WTC11 (cell line): ENCODE measurements at regions not wholly inside any gene's neighbourhood (a gene's known extent, or its start where the extent isn't known, plus 50 kb on each side); places are given as distances from the start of the nearest gene placed in this dataset.

Experiments used
- ATAC-seq: fragments of 200-7000 bp; cut with Tn5 transposase; 2 replicates; pipeline ENCODE4 v1.10.0; 2021; ENCODE audit warnings: mild to moderate bottlenecking, moderate library complexity
- CTCF ChIA-PET: fragments of 300-600 bp; sonication (Branson Sonifier 250); formaldehyde crosslinking; loops from one replicate; lab custom pipeline; 2021; ENCODE audit warnings: antibody characterized with exemption; lab: Charles Lee
- POLR2A ChIA-PET: fragments of 350-600 bp; sonication (Branson Sonifier 250); formaldehyde crosslinking; loops from one replicate; lab custom pipeline; 2021; ENCODE audit warnings: antibody characterized with exemption; lab: Charles Lee
- DNase-seq: peaks from one replicate; pipeline ENCODE4 v3.0.0; 2021; ENCODE audit warnings: low spot score
- H3K27ac Mint-ChIP-seq: 2 replicates; pipeline ENCODE4 v1.8.0; 2021; ENCODE audit warnings: mixed read lengths
- H3K27me3 Mint-ChIP-seq: 2 replicates; pipeline ENCODE4 v1.8.0; 2021; ENCODE audit warnings: low read depth, mild to moderate bottlenecking, moderate library complexity, mixed read lengths
- H3K36me3 Mint-ChIP-seq: 2 replicates; pipeline ENCODE4 v1.8.0; 2021; ENCODE audit warnings: mixed read lengths
- H3K4me1 Mint-ChIP-seq: 2 replicates; pipeline ENCODE4 v1.8.0; 2022; ENCODE audit warnings: mixed read lengths
- H3K4me3 Mint-ChIP-seq: 2 replicates; pipeline ENCODE4 v1.8.0; 2021; ENCODE audit warnings: mild to moderate bottlenecking, moderate library complexity, mixed read lengths
- H3K9me3 Mint-ChIP-seq: 2 replicates; pipeline ENCODE4 v1.8.0; 2021; ENCODE audit warnings: mixed read lengths
- ATF1 ChIP-seq: sonication (generic); formaldehyde crosslinking; IDR thresholded peaks from 2 replicates; pipeline ENCODE4 v1.8.1; 2023; ENCODE audit warnings: mild to moderate bottlenecking, moderate library complexity, missing genetic modification reagents
- CBFB ChIP-seq: sonication (generic); formaldehyde crosslinking; IDR thresholded peaks from 2 replicates; pipeline ENCODE4 v1.8.1; 2022; ENCODE audit warnings: mild to moderate bottlenecking, low read depth, missing genetic modification reagents
- CTCF ChIP-seq: fragments of 200-600 bp; IDR thresholded peaks from 2 replicates; pipeline ENCODE4 v1.8.0; 2022; ENCODE audit warnings: antibody characterized with exemption
- ELF4 ChIP-seq: sonication (generic); formaldehyde crosslinking; IDR thresholded peaks from 2 replicates; pipeline ENCODE4 v1.8.1; 2022; ENCODE audit warnings: low read depth, mild to moderate bottlenecking, moderate library complexity, missing genetic modification reagents
- FOXJ3 ChIP-seq: sonication (generic); formaldehyde crosslinking; IDR thresholded peaks from 2 replicates; pipeline ENCODE4 v1.9.0; 2021; ENCODE audit warnings: missing genetic modification reagents, mild to moderate bottlenecking, borderline replicate concordance
- FOXK1 ChIP-seq: sonication (generic); formaldehyde crosslinking; IDR thresholded peaks from 2 replicates; pipeline ENCODE4 v1.8.0; 2022; ENCODE audit warnings: mild to moderate bottlenecking, moderate library complexity, missing genetic modification reagents
- GRHL2 ChIP-seq: fragments of 250-450 bp; sonication (Bioruptor Pico); IDR thresholded peaks from 2 replicates; pipeline ENCODE4 v1.8.0; 2022; ENCODE audit warnings: mild to moderate bottlenecking, moderate library complexity; ENCODE audit not compliant: insufficient replicate concordance, severe bottlenecking
- MXD4 ChIP-seq: fragments of 250-450 bp; sonication (Bioruptor Pico); IDR thresholded peaks from 2 replicates; pipeline ENCODE4 v1.8.0; 2021; ENCODE audit warnings: mild to moderate bottlenecking, moderate library complexity, borderline replicate concordance
- NFYB ChIP-seq: sonication (generic); formaldehyde crosslinking; conservative IDR thresholded peaks from 2 replicates; pipeline ENCODE4 v1.8.0; 2022; ENCODE audit warnings: low read depth, missing genetic modification reagents
- RELA ChIP-seq: sonication (generic); formaldehyde crosslinking; IDR thresholded peaks from 2 replicates; pipeline ENCODE4 v1.8.1; 2022; ENCODE audit warnings: missing genetic modification reagents, mild to moderate bottlenecking, borderline replicate concordance
- SMAD4 ChIP-seq: sonication (generic); formaldehyde crosslinking; IDR thresholded peaks from 2 replicates; pipeline ENCODE4 v1.8.0; 2022; ENCODE audit warnings: mild to moderate bottlenecking, missing genetic modification reagents
- STAT6 ChIP-seq: sonication (generic); formaldehyde crosslinking; conservative IDR thresholded peaks from 2 replicates; pipeline ENCODE4 v1.8.1; 2023; ENCODE audit warnings: mild to moderate bottlenecking, low read depth, missing genetic modification reagents, moderate library complexity
- TEAD4 ChIP-seq: sonication (generic); formaldehyde crosslinking; IDR thresholded peaks from 2 replicates; pipeline ENCODE4 v1.8.0; 2022; ENCODE audit warnings: mild to moderate bottlenecking, missing genetic modification reagents
- USF1 ChIP-seq: sonication (generic); formaldehyde crosslinking; IDR thresholded peaks from 2 replicates; pipeline ENCODE4 v1.8.0; 2022; ENCODE audit warnings: mild to moderate bottlenecking, missing genetic modification reagents
- ZBTB43 ChIP-seq: sonication (generic); formaldehyde crosslinking; IDR thresholded peaks from 2 replicates; pipeline ENCODE4 v1.8.1; 2023; ENCODE audit warnings: mild to moderate bottlenecking, missing genetic modification reagents
- ZNF138 ChIP-seq: sonication (generic); formaldehyde crosslinking; conservative IDR thresholded peaks from 2 replicates; pipeline ENCODE4 v1.8.1; 2022; ENCODE audit warnings: mild to moderate bottlenecking, moderate library complexity, missing genetic modification reagents
- ZNF263 ChIP-seq: sonication (generic); formaldehyde crosslinking; IDR thresholded peaks from 2 replicates; pipeline ENCODE4 v1.8.1; 2022; ENCODE audit warnings: low read depth, mild to moderate bottlenecking, moderate library complexity, missing genetic modification reagents
- ZNF423 ChIP-seq: fragments of 250-450 bp; sonication (Bioruptor Pico); IDR thresholded peaks from 2 replicates; pipeline ENCODE4 v2.1.2; 2022; ENCODE audit warnings: mild to moderate bottlenecking, moderate library complexity
- TF ChIP-seq, protein P1 (sequence below): sonication (generic); formaldehyde crosslinking; IDR thresholded peaks from 2 replicates; pipeline ENCODE4 v1.8.1; 2023; ENCODE audit warnings: mild to moderate bottlenecking, missing genetic modification reagents
- TF ChIP-seq, protein P2 (sequence below): sonication (generic); formaldehyde crosslinking; IDR thresholded peaks from 2 replicates; pipeline ENCODE4 v1.8.0; 2023; ENCODE audit warnings: missing genetic modification reagents
- TF ChIP-seq, protein P3 (sequence below): fragments of 250-450 bp; sonication (Bioruptor Pico); IDR thresholded peaks from 2 replicates; pipeline ENCODE4 v1.9.0; 2021; ENCODE audit warnings: mild to moderate bottlenecking

- peaks cover 8% of the 10 kb centered on the region for H3K9me3 Mint-ChIP-seq
- 0 out of 2 replicates have a peak, but pooled peaks cover 1% of the 10 kb centered on the region for H3K27me3 Mint-ChIP-seq
- 0 out of 2 replicates have a peak, but pooled peaks have one; percentile 17 for TF ChIP-seq CTCF
- TF ChIP-seq FOXK1, result no peak
- TF ChIP-seq, all 79 proteins: peak for 1
- Mint-ChIP-seq H3K4me1 (no peaks in the 10 kb centered on the region), H3K27ac (no peak overlapping the region), H3K36me3 (no peaks in the 10 kb centered on the region), H3K4me3 (no peak overlapping the region)
- DNase-seq, result no peak
- ChIA-PET CTCF (interaction anchor here (0.6 to 2.6 kb wide), 4 partner anchors 15 to 335 kb away, joined by 3 to 11 read pairs (median 5); partner anchors contain the start of gene GPX8), POLR2A (no interaction called here)
- ATAC-seq, result no peak
These were observed 133.4 kb downstream of the ESM1 start for GRCh38 chr5:54852007-54852406.

- CTCF ChIA-PET, result interaction anchor here (1.5 to 2.6 kb wide), 2 partner anchors 16 to 334 kb away, joined by 6 to 11 read pairs; no protein-coding TSS in a partner anchor
- TF ChIP-seq SMAD4 (CRISPR knock-in tag) (no peak), MXD4 (CRISPR knock-in tag) (no peak), ELF4 (CRISPR knock-in tag) (no peak), USF1 (no peak), STAT6 (CRISPR knock-in tag) (no peak), TEAD4 (no peak), ZNF263 (no peak), FOXJ3 (CRISPR knock-in tag) (no peak), CTCF (no peak), CBFB (no peak), GRHL2 (CRISPR knock-in tag) (no peak)
- POLR2A ChIA-PET, result no interaction called here
These were observed 133.9 kb downstream of the ESM1 start for GRCh38 chr5:54851449-54851848.

DNA sequence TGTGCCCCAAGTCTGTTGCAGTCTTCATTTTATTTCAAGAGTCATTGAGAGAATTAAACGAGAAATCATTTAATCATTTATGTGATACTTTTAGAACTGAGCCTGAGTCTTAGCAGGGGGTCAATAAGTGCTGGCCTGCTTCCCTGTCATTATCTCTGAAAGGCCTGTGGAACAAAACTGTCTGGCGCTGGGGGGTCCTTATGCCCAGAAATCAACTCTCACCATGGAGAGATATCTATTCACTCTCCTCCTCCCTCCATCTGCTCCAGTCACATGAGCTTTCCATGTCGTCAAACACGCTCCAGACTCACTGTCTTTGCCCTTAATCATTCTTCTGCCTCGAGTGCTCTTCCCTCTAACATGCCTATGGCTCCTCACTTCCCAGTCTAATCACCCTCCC, 136.8 kb downstream of the ESM1 start:
- no peaks in the 10 kb centered on the region for H3K9me3 Mint-ChIP-seq
- ATAC-seq, result no peak
- H3K27me3 Mint-ChIP-seq, result no peaks in the 10 kb centered on the region
- no peaks in the 10 kb centered on the region for H3K36me3 Mint-ChIP-seq
- POLR2A ChIA-PET, result no interaction called here
- DNase-seq, result no peak
- CTCF ChIA-PET, result interaction anchor here (1.1 kb wide), 1 partner anchor 332 kb away, joined by 4 read pairs; no protein-coding TSS in a partner anchor
- no peak overlapping the region for H3K4me3 Mint-ChIP-seq
- peaks cover 4% of the 10 kb centered on the region; the same call in 1 of the 2 replicates for H3K4me1 Mint-ChIP-seq
- no peak overlapping the region for H3K27ac Mint-ChIP-seq
- TF ChIP-seq, protein P1, sequence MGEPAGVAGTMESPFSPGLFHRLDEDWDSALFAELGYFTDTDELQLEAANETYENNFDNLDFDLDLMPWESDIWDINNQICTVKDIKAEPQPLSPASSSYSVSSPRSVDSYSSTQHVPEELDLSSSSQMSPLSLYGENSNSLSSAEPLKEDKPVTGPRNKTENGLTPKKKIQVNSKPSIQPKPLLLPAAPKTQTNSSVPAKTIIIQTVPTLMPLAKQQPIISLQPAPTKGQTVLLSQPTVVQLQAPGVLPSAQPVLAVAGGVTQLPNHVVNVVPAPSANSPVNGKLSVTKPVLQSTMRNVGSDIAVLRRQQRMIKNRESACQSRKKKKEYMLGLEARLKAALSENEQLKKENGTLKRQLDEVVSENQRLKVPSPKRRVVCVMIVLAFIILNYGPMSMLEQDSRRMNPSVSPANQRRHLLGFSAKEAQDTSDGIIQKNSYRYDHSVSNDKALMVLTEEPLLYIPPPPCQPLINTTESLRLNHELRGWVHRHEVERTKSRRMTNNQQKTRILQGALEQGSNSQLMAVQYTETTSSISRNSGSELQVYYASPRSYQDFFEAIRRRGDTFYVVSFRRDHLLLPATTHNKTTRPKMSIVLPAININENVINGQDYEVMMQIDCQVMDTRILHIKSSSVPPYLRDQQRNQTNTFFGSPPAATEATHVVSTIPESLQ (CRISPR knock-in tag), result no peak
- no peak for TF ChIP-seq RELA
- no peak for TF ChIP-seq ZNF423 (CRISPR knock-in tag)
- TF ChIP-seq, protein P2, sequence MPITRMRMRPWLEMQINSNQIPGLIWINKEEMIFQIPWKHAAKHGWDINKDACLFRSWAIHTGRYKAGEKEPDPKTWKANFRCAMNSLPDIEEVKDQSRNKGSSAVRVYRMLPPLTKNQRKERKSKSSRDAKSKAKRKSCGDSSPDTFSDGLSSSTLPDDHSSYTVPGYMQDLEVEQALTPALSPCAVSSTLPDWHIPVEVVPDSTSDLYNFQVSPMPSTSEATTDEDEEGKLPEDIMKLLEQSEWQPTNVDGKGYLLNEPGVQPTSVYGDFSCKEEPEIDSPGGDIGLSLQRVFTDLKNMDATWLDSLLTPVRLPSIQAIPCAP (CRISPR knock-in tag), result no peak
- TF ChIP-seq ZNF138 (CRISPR knock-in tag), result no peak
- no peak for TF ChIP-seq ATF1 (CRISPR knock-in tag)
- no peak for TF ChIP-seq NFYB (CRISPR knock-in tag)
- no peak for TF ChIP-seq ZBTB43
- TF ChIP-seq, protein P3, sequence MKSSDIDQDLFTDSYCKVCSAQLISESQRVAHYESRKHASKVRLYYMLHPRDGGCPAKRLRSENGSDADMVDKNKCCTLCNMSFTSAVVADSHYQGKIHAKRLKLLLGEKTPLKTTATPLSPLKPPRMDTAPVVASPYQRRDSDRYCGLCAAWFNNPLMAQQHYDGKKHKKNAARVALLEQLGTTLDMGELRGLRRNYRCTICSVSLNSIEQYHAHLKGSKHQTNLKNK (CRISPR knock-in tag), result no peak

More at GRCh38 chr5:54851449-54851848, 133.9 kb downstream of the ESM1 start:
- no peak overlapping the region for H3K4me3 Mint-ChIP-seq
- H3K36me3 Mint-ChIP-seq, result no peaks in the 10 kb centered on the region
- H3K9me3 Mint-ChIP-seq, result peaks cover 6% of the 10 kb centered on the region
- H3K27ac Mint-ChIP-seq, result no peak overlapping the region
- DNase-seq (no peak), ATAC-seq (no peak)
- H3K4me1 Mint-ChIP-seq, result no peaks in the 10 kb centered on the region
- H3K27me3 Mint-ChIP-seq, result no peaks in the 10 kb centered on the region
